Brain microvascular endothelial cell (primary cell): ENCODE measurements at regions not wholly inside any gene's neighbourhood (a gene's known extent, or its start where the extent isn't known, plus 50 kb on each side); places are given as distances from the start of the nearest gene placed in this dataset.
"Not testable (repeated sequence)": the region's sequence is repeated elsewhere in the genome, so short reads cannot be mapped to it uniquely, and the experiment has no call there.

Experiments
- DNase-seq: peaks from one replicate; pipeline ENCODE4 v3.0.0-alpha.2; 2020
- H3K27ac ChIP-seq: fragments of 250-450 bp; sonication (Bioruptor Pico); 2 replicates; pipeline ENCODE4 v1.5.1; 2020; ENCODE audit warnings: mild to moderate bottlenecking, moderate library complexity
- H3K27me3 ChIP-seq: fragments of 250-450 bp; sonication (Bioruptor Pico); replicated peaks from 2 replicates; pipeline ENCODE4 v1.5.1; 2020; ENCODE audit warnings: mild to moderate bottlenecking
- H3K36me3 ChIP-seq: fragments of 250-450 bp; sonication (Bioruptor Pico); replicated peaks from 2 replicates; pipeline ENCODE4 v1.5.1; 2020; ENCODE audit warnings: mild to moderate bottlenecking
- H3K4me3 ChIP-seq: 2 replicates; pipeline ENCODE4 v1.5.1; 2011; ENCODE audit warnings: low read depth, mild to moderate bottlenecking, control low read depth, low read length, moderate library complexity
- CTCF ChIP-seq: IDR thresholded peaks from 2 replicates; pipeline ENCODE4 v1.5.1; 2011; ENCODE audit warnings: low read depth, mild to moderate bottlenecking, moderate library complexity, low read length, control low read depth, inconsistent platforms; ENCODE audit errors: missing control alignments
- in situ Hi-C: cut with HindIII; loops from 2 replicates; pipeline ENCODE4 v1.10.0; 2017; ENCODE audit warnings: low sequenced_read_pairs, low pct_ligation_motif_present

GRCh38 chr2:193154076-193154475, 959.3 kb upstream of the TMEFF2 start:
- no peak for TF ChIP-seq CTCF
- Histone ChIP-seq H3K36me3 (no peaks in the 10 kb centered on the region), H3K27ac (no peak overlapping the region), H3K4me3 (no peak overlapping the region), H3K27me3 (no peaks in the 10 kb centered on the region)
- in situ Hi-C loops = no loop called here
- DNase-seq = no peak

GRCh38 chr2:193153576-193153975, 958.8 kb upstream of the TMEFF2 start:
- Histone ChIP-seq H3K36me3 (no peaks in the 10 kb centered on the region), H3K27ac (no peak overlapping the region), H3K27me3 (no peaks in the 10 kb centered on the region), H3K4me3 (no peak overlapping the region)
- in situ Hi-C loops = no loop called here
- no peak for DNase-seq
- no peak for TF ChIP-seq CTCF

GRCh38 chr2:193142467-193142866, 947.7 kb upstream of the TMEFF2 start:
- H3K36me3 ChIP-seq, in situ Hi-C loops, H3K27me3 ChIP-seq, DNase-seq, H3K4me3 ChIP-seq, H3K27ac ChIP-seq: not testable (repeated sequence)

- TF ChIP-seq CTCF = no peak
- no peak for DNase-seq
- no peaks in the 10 kb centered on the region for H3K27me3 ChIP-seq
- in situ Hi-C loops = no loop called here
- H3K27ac ChIP-seq = no peak overlapping the region
- H3K4me3 ChIP-seq = no peak overlapping the region
- no peaks in the 10 kb centered on the region for H3K36me3 ChIP-seq
Measured at GRCh38 chr2:193141998-193142397, 947.3 kb upstream of the TMEFF2 start.

- H3K4me3 ChIP-seq, H3K27me3 ChIP-seq, H3K27ac ChIP-seq, H3K36me3 ChIP-seq, DNase-seq, in situ Hi-C loops: not testable (repeated sequence)
Measured at GRCh38 chr2:193140895-193141294, 946.2 kb upstream of the TMEFF2 start.

GRCh38 chr2:193124815-193125214, 930.1 kb upstream of the TMEFF2 start:
- DNase-seq = no peak
- Histone ChIP-seq H3K27ac (no peak overlapping the region), H3K36me3 (no peaks in the 10 kb centered on the region), H3K27me3 (no peaks in the 10 kb centered on the region), H3K4me3 (no peak overlapping the region)
- TF ChIP-seq CTCF = no peak
- in situ Hi-C loops = no loop called here

- H3K36me3 ChIP-seq = no peaks in the 10 kb centered on the region
- no peak for TF ChIP-seq CTCF
- H3K27ac ChIP-seq = no peak overlapping the region
- in situ Hi-C loops = no loop called here
- no peaks in the 10 kb centered on the region for H3K27me3 ChIP-seq
- no peak for DNase-seq
- no peak overlapping the region for H3K4me3 ChIP-seq
Measured at GRCh38 chr2:193114827-193115226, 920.1 kb upstream of the TMEFF2 start.
